Type B pancreatic cell (in vitro differentiated cells): ENCODE measurements at regions not wholly inside any gene's neighbourhood (a gene's known extent, or its start where the extent isn't known, plus 50 kb on each side); places are given as distances from the start of the nearest gene placed in this dataset.

Experiments used
- DNase-seq: peaks from one replicate; pipeline ENCODE4 v3.0.0; 2021; ENCODE audit warnings: mixed read lengths; ENCODE audit not compliant: unreplicated experiment; ENCODE audit errors: extremely low spot score
- H3K27ac Mint-ChIP-seq: 2 replicates; pipeline ENCODE4 v1.8.0; 2021; ENCODE audit warnings: mild to moderate bottlenecking, mixed read lengths
- H3K27me3 Mint-ChIP-seq: 2 replicates; pipeline ENCODE4 v1.8.0; 2021; ENCODE audit warnings: mixed read lengths
- H3K36me3 Mint-ChIP-seq: 2 replicates; pipeline ENCODE4 v1.8.0; 2021; ENCODE audit warnings: mixed read lengths
- H3K4me1 Mint-ChIP-seq: one replicate; pipeline ENCODE4 v1.8.0; 2021; ENCODE audit warnings: mixed read lengths; ENCODE audit not compliant: unreplicated experiment
- H3K4me3 Mint-ChIP-seq: 2 replicates; pipeline ENCODE4 v1.8.0; 2021; ENCODE audit warnings: mild to moderate bottlenecking, mixed read lengths
- H3K9me3 Mint-ChIP-seq: 2 replicates; pipeline ENCODE4 v1.8.0; 2021; ENCODE audit warnings: mixed read lengths
- TF ChIP-seq, protein P1 (sequence below): fragments of 200-600 bp; sonication (generic); conservative IDR thresholded peaks from 2 replicates; pipeline ENCODE4 v1.5.0; 2021; ENCODE audit warnings: antibody characterized with exemption, mild to moderate bottlenecking

DNA sequence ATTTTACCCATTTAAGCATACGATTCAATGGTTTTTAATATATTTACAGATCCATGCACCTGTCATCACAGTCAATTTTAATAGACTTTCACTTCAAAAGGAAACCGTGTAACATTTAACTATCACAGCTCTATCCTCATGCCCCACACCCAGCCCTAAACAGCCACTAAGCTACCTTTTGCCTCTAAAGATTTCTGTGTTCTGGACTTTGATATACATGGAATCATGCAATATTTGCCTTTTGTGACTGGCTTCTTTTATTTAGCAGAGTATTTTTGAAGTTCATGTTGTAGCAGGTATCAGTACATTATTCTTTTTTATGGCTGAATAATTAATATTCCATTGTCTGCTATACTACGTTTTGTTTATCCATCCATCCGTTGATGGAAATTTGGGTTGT lies 50.3 kb upstream of the STX16 start:
- Mint-ChIP-seq H3K9me3 (peaks cover 5% of the 10 kb centered on the region), H3K27ac (no peak overlapping the region), H3K4me1 (peaks cover 21% of the 10 kb centered on the region), H3K4me3 (no peak overlapping the region), H3K27me3 (peaks cover 5% of the 10 kb centered on the region), H3K36me3 (no peaks in the 10 kb centered on the region)
- TF ChIP-seq, protein P1, sequence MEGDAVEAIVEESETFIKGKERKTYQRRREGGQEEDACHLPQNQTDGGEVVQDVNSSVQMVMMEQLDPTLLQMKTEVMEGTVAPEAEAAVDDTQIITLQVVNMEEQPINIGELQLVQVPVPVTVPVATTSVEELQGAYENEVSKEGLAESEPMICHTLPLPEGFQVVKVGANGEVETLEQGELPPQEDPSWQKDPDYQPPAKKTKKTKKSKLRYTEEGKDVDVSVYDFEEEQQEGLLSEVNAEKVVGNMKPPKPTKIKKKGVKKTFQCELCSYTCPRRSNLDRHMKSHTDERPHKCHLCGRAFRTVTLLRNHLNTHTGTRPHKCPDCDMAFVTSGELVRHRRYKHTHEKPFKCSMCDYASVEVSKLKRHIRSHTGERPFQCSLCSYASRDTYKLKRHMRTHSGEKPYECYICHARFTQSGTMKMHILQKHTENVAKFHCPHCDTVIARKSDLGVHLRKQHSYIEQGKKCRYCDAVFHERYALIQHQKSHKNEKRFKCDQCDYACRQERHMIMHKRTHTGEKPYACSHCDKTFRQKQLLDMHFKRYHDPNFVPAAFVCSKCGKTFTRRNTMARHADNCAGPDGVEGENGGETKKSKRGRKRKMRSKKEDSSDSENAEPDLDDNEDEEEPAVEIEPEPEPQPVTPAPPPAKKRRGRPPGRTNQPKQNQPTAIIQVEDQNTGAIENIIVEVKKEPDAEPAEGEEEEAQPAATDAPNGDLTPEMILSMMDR = no peak
- no peak for DNase-seq

- peaks cover 21% of the 10 kb centered on the region for H3K4me1 Mint-ChIP-seq
- peaks cover 5% of the 10 kb centered on the region for H3K9me3 Mint-ChIP-seq
- TF ChIP-seq, protein P1 = no peak
- peaks cover 5% of the 10 kb centered on the region for H3K27me3 Mint-ChIP-seq
- DNase-seq = no peak
- H3K36me3 Mint-ChIP-seq = no peaks in the 10 kb centered on the region
- no peak overlapping the region for H3K4me3 Mint-ChIP-seq
- no peak overlapping the region for H3K27ac Mint-ChIP-seq
Measured at GRCh38 chr20:58599966-58600365, 51.1 kb upstream of the STX16 start.

GRCh38 chr20:58598211-58599015 lies 52.7 kb upstream of the STX16 start:
- no peaks in the 10 kb centered on the region for H3K36me3 Mint-ChIP-seq
- H3K27me3 Mint-ChIP-seq = peaks cover 10% of the 10 kb centered on the region
- H3K9me3 Mint-ChIP-seq = peaks cover 5% of the 10 kb centered on the region
- no peak for DNase-seq
- no peak overlapping the region for H3K4me3 Mint-ChIP-seq
- TF ChIP-seq, protein P1 = no peak
- H3K27ac Mint-ChIP-seq = no peak overlapping the region
- peaks cover 31% of the 10 kb centered on the region for H3K4me1 Mint-ChIP-seq

DNA sequence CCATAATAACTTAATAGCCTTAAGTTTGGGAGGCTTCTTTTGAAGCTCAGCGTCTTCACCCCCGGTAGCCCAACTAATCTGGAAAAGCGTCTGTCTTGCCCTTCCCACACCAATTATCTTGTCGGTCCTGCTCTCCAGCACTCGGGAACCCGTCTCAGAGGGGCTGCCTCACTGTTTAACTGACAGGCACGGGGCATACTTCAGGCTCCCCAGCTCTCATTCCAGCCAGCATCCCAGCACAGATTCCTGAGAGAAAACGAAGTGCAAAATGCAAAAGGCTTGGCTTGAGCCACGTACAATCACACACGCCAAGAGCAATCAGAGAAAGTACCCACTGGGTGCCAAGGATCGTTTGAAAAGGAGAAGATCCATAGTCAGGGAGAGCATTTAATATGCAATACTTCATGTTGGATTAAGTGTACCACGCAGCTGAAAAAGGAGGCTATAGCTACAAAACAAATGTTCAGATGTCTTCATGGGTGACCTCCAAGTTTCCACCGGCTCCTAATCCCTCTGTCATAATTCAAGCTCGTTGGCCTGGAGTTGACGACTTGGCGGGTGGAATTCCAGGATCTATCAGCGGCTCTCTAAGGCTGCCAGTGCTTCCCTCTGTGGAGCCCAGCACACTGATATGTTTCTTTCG lies 53.7 kb upstream of the STX16 start:
- Mint-ChIP-seq H3K4me1 (peaks cover 34% of the 10 kb centered on the region), H3K4me3 (peak overlapping the region; percentile 58), H3K36me3 (no peaks in the 10 kb centered on the region), H3K27me3 (peaks cover 16% of the 10 kb centered on the region), H3K27ac (peak overlapping the region; percentile 58), H3K9me3 (peaks cover 5% of the 10 kb centered on the region)
- DNase-seq = no peak
- TF ChIP-seq, protein P1 = no peak

- Mint-ChIP-seq H3K4me3 (peak overlapping the region; percentile 58), H3K9me3 (peaks cover 5% of the 10 kb centered on the region), H3K27ac (peak overlapping the region; percentile 58), H3K27me3 (peaks cover 17% of the 10 kb centered on the region), H3K36me3 (no peaks in the 10 kb centered on the region), H3K4me1 (peaks cover 34% of the 10 kb centered on the region)
- DNase-seq = no peak
- TF ChIP-seq, protein P1 = no peak
Measured at GRCh38 chr20:58596750-58597248, 54.3 kb upstream of the STX16 start.
